Endodermal cell (in vitro differentiated cells): ENCODE measurements at regions not wholly inside any gene's neighbourhood (a gene's known extent, or its start where the extent isn't known, plus 50 kb on each side); places are given as distances from the start of the nearest gene placed in this dataset.

Experiments
- DNase-seq: peaks from one replicate; pipeline ENCODE4 v3.0.0-alpha.2; 2017
- H3K27ac ChIP-seq: 2 replicates; pipeline ENCODE4 v1.5.1; 2013; ENCODE audit warnings: mild to moderate bottlenecking, low read depth, low read length, moderate library complexity
- H3K27me3 ChIP-seq: 2 replicates; pipeline ENCODE4 v1.6.1; 2013; ENCODE audit warnings: mild to moderate bottlenecking, low read length, moderate library complexity; ENCODE audit not compliant: insufficient read depth, control insufficient read depth, poor library complexity, severe bottlenecking
- H3K36me3 ChIP-seq: 2 replicates; pipeline ENCODE4 v1.7.0; 2013; ENCODE audit warnings: mild to moderate bottlenecking, low read length, moderate library complexity; ENCODE audit not compliant: control insufficient read depth, insufficient read depth
- H3K4me1 ChIP-seq: one replicate; pipeline ENCODE4 v1.7.0; 2013; ENCODE audit warnings: low read length; ENCODE audit not compliant: control insufficient read depth, insufficient read depth
- H3K4me3 ChIP-seq: 2 replicates; pipeline ENCODE4 v1.5.1; 2013; ENCODE audit warnings: mild to moderate bottlenecking, low read length, moderate library complexity
- H3K9ac ChIP-seq: 2 replicates; pipeline ENCODE4 v1.6.1; 2013; ENCODE audit warnings: mild to moderate bottlenecking, low read length, moderate library complexity; ENCODE audit not compliant: poor library complexity, severe bottlenecking; ENCODE audit errors: extremely low read depth
- H3K9me3 ChIP-seq: 2 replicates; pipeline ENCODE4 v1.6.1; 2013; ENCODE audit warnings: mild to moderate bottlenecking, low read length, moderate library complexity; ENCODE audit not compliant: control insufficient read depth
- H3K27ac Mint-ChIP-seq: 2 replicates; pipeline ENCODE4 v1.8.0; 2020; ENCODE audit warnings: mixed read lengths
- H3K27me3 Mint-ChIP-seq: 2 replicates; pipeline ENCODE4 v1.8.0; 2021; ENCODE audit warnings: mild to moderate bottlenecking, mixed read lengths; ENCODE audit not compliant: insufficient read depth
- H3K36me3 Mint-ChIP-seq: 2 replicates; pipeline ENCODE4 v1.8.0; 2020; ENCODE audit warnings: low read depth, mixed read lengths
- H3K4me1 Mint-ChIP-seq: 2 replicates; pipeline ENCODE4 v1.8.0; 2020; ENCODE audit warnings: mixed read lengths
- H3K4me3 Mint-ChIP-seq: 2 replicates; pipeline ENCODE4 v1.8.0; 2020; ENCODE audit warnings: mild to moderate bottlenecking, moderate library complexity, mixed read lengths
- H3K9me3 Mint-ChIP-seq: 2 replicates; pipeline ENCODE4 v1.8.0; 2020; ENCODE audit warnings: mild to moderate bottlenecking, mixed read lengths
- WGBS, 2 experiments: methylation state at CpG; one replicate each; pipeline versions ENCODE4 v1.1.5 to v1.1.7; 2013; ENCODE audit warnings: missing lambda C conversion rate in 2 of 2, mixed read lengths in 1 of 2; ENCODE audit not compliant: insufficient coverage in 1 of 2, insufficient read length in 1 of 2; 5-methylcytosine and 5-hydroxymethylcytosine counted together
- TF ChIP-seq, protein P1 (sequence below): fragments of 200-600 bp; sonication (generic); conservative IDR thresholded peaks from 2 replicates; pipeline ENCODE4 v1.5.0; 2021; ENCODE audit warnings: antibody characterized with exemption, mild to moderate bottlenecking

DNA sequence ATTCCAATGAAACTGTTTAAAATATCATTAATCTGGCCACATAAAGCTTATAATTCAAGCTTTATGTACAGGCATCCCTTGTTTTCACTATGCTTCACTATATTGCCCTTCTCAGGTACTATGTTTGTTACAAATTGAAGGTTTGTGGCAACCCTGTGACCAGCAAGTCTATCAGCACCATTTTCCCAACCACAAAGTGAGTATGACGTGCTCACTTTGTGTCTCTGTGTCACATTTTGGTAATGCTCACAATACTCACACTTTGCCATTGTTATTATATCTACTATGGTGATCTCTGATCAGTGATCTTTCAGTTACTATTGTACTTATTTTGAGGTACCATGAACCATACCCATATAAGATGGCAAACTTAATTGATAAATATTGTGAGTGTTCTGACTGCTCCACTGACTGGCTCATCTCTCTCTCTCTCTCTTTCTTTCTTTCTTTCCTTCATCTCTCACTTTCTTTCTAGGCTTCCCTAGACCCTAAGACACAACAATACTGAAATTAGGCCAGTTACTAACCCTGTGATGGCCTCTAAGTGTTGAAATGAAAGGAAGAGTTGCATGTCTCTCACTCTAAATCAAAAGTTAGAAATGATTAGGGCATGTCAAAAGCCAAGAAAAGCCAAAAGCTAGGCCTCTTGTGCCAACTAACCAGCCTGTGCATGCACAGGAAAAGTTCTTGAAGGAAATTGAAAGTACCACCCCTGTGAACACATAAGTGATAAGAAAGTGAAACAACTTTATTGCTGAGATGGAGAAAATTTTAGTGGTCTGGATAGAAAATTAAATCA, 227.9 kb downstream of the BCAS1 start:
- H3K36me3 ChIP-seq: no peaks in the 10 kb centered on the region
- H3K4me3 ChIP-seq: no peak overlapping the region
- H3K36me3 Mint-ChIP-seq: no peaks in the 10 kb centered on the region
- H3K4me3 Mint-ChIP-seq: no peak overlapping the region
- H3K9me3 Mint-ChIP-seq: no peaks in the 10 kb centered on the region
- no peak for DNase-seq
- WGBS, 2 experiments: 89 to 92% methylated on average over 1 of the region's 1 CpG
- peaks cover 13% of the 10 kb centered on the region for H3K4me1 Mint-ChIP-seq
- no peak overlapping the region for H3K9ac ChIP-seq
- H3K27ac ChIP-seq: no peak overlapping the region
- H3K27me3 ChIP-seq: no peaks in the 10 kb centered on the region
- no peaks in the 10 kb centered on the region for H3K27me3 Mint-ChIP-seq
- peaks cover 7% of the 10 kb centered on the region for H3K9me3 ChIP-seq
- TF ChIP-seq, protein P1, sequence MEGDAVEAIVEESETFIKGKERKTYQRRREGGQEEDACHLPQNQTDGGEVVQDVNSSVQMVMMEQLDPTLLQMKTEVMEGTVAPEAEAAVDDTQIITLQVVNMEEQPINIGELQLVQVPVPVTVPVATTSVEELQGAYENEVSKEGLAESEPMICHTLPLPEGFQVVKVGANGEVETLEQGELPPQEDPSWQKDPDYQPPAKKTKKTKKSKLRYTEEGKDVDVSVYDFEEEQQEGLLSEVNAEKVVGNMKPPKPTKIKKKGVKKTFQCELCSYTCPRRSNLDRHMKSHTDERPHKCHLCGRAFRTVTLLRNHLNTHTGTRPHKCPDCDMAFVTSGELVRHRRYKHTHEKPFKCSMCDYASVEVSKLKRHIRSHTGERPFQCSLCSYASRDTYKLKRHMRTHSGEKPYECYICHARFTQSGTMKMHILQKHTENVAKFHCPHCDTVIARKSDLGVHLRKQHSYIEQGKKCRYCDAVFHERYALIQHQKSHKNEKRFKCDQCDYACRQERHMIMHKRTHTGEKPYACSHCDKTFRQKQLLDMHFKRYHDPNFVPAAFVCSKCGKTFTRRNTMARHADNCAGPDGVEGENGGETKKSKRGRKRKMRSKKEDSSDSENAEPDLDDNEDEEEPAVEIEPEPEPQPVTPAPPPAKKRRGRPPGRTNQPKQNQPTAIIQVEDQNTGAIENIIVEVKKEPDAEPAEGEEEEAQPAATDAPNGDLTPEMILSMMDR: no peak
- H3K4me1 ChIP-seq: no peaks in the 10 kb centered on the region
- no peak overlapping the region for H3K27ac Mint-ChIP-seq

DNA sequence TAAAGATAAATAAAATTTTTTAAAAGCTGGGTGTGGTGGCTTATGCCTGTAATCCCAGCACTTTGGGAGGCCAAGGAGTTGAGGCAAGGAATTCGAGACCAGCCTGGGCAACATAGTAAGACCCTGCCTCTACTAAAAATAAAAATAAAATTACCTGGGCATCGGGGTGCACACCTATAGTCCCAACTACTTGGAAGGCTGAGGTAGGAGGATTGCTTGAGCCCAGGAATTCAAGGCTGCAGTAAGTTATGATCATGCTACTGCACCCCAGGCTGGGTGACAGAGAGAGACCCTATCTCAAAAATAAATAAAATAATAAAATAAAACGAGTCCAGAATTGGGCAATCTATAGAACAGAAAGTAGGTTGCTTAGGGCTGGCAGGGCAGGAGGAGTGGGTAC, 228.7 kb downstream of the BCAS1 start:
- H3K27ac Mint-ChIP-seq: no peak overlapping the region
- H3K4me1 Mint-ChIP-seq: peaks cover 6% of the 10 kb centered on the region
- Histone ChIP-seq H3K27me3 (no peaks in the 10 kb centered on the region), H3K4me1 (no peaks in the 10 kb centered on the region), H3K36me3 (no peaks in the 10 kb centered on the region), H3K9ac (no peak overlapping the region), H3K4me3 (no peak overlapping the region), H3K9me3 (peaks cover 7% of the 10 kb centered on the region), H3K27ac (no peak overlapping the region)
- no peaks in the 10 kb centered on the region for H3K9me3 Mint-ChIP-seq
- no peak overlapping the region for H3K4me3 Mint-ChIP-seq
- no peaks in the 10 kb centered on the region for H3K27me3 Mint-ChIP-seq
- TF ChIP-seq, protein P1: no peak
- H3K36me3 Mint-ChIP-seq: no peaks in the 10 kb centered on the region
- 100% methylated on average over 2 of the region's 3 CpGs; no CpG with 5 or more reads in 1 of the 2 experiments for WGBS, 2 experiments
- no peak for DNase-seq

DNA sequence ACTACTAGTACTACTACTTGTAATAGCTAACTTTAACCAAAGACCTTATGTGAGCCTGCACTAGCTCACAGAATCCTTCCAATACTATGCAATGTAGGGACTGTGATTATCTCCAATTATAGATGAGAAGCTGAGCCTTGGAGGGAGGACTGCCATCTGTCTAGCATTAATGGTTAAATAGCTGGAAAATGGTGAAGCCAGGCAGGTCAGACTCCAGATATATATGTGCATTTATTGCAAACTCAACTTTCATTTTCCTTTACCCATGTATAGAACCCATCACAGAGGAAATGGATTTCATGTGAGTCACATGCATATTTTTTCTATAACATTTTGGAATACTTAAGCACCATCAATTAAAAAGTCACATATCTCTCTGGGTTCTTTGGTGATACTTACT, 229.9 kb downstream of the BCAS1 start:
- Histone ChIP-seq H3K36me3 (no peaks in the 10 kb centered on the region), H3K9me3 (peaks cover 7% of the 10 kb centered on the region), H3K4me1 (no peaks in the 10 kb centered on the region), H3K4me3 (no peak overlapping the region), H3K27me3 (no peaks in the 10 kb centered on the region), H3K27ac (no peak overlapping the region), H3K9ac (no peak overlapping the region)
- Mint-ChIP-seq H3K9me3 (no peaks in the 10 kb centered on the region), H3K4me1 (no peaks in the 10 kb centered on the region), H3K27me3 (no peaks in the 10 kb centered on the region), H3K27ac (no peak overlapping the region), H3K36me3 (no peaks in the 10 kb centered on the region), H3K4me3 (no peak overlapping the region)
- TF ChIP-seq, protein P1: no peak
- DNase-seq: no peak
